HG03457 (cell line): ENCODE measurements at regions not wholly inside any gene's neighbourhood (a gene's known extent, or its start where the extent isn't known, plus 50 kb on each side); places are given as distances from the start of the nearest gene placed in this dataset.
A peak's percentile ranks its signal among the peaks of the same experiment; 100 is the strongest.
"Not testable (repeated sequence)": the region's sequence is repeated elsewhere in the genome, so short reads cannot be mapped to it uniquely, and the experiment has no call there.

Experiments
- ATAC-seq: cut with Tn5 transposase; IDR thresholded peaks from one replicate; pipeline ENCODE4 v1.9.1; 2021; ENCODE audit warnings: moderate number of reproducible peaks; ENCODE audit not compliant: unreplicated experiment

DNA sequence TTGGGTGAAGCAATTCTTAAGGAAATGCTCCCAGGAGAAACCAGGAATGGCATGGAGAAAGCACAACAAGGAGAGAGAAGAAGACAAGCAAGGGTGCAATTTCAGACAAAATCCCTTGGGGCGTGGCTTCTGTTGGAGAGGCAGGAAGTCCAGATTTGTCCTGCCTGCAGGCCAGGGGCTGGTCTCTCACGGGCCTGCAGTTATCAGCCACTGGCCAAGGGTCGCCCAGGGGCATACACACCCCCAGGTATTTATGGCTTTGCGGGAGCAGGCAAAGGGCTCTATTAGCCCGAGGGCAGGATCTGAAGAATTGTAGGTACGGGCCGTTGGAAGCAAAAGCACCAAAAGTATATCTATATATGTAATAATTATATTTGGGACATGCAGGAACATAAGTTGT, 87.7 kb downstream of the IYD start:
- ATAC-seq: no peak

DNA sequence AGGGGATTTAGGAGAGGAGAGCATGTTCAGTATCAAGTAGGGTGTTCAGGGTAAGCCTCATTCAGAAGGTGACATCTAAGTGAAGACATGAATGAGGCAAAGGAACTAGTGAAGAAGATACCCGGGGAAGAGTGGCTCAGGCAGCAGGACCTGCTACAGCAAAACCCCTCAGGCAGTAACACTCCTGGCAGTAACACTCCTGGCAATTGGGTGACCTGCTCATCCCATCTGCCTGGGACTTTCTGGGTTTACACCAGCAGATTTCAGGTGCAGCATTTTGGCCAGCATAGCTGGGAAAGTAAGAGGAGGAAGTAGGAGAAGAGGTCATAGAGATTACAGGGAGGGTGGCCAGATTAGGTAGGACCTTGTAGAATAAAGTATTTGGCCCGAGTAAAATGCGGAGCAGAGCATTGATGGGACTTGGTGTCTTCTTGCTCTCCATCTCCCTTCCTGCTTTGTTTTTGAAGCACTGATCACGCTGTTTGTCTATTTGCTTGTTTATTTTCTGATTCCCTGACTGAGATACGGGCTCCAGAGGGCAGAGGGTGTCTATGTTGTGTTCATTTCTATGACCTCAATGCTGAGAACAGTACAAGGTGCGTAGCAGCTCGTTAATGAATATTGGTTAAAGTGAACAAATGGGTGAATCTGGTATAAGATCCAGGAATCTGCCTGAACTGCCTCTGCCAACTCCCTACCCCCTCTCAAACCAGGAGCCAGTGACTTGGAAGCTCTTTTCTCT, 88.3 kb downstream of the IYD start:
- no peak for ATAC-seq

DNA sequence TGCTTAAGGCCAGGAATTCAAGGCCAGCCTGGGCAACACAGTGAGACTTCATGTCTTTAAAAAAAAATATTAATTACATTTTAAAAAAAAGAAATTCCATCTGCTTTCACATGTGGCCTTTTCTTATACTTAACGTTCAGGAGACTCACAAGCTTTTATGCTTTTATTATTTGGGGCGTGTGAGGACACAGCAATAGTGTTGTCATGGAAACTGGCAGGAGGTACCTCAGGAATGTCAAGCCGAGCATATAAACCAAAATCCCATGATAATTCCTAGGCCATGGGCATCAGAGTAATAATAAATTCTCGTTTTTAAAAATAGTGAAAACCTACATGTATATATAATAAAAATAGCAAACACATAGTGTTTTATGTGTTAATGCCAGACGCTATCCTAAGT, 89.8 kb downstream of the IYD start:
- ATAC-seq: no peak

DNA sequence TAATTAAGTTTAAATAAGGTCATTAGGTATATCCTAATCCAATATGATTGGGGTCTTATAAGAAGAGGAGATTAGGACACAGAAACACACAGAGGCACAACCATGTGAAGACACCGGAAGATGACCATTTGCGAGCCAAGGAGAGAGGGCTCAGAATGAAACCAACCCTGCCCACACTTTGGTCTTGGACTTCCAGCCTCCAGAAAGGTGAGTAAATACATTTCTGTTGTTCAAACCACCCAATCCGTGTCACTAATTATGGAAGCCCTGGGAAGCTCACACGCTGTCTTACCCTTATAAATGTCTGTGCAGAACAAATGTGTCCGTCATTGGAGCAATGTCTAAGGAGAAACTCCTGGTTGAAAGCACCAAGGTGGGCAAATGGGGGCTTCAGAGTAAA, 95.0 kb downstream of the IYD start:
- ATAC-seq: no peak

DNA sequence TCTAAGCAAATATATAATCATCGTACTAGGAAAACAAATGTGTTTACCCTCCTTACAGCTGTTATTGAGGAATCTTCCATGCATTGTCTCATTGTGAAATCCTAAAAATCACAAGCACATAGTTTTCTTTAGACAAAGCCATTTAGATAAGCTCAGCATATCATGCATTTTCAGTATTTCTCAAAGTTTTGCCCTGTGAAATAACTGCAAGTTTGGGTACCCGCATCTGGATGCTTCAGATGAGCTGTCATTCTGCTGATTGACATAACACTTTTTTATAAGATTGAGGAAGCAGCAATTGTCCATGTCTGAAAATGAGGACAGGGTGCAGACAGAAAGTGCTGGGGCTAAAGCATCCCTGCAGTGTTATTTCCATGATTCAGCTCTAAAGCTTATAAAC, 96.2 kb downstream of the IYD start:
- no peak for ATAC-seq

DNA sequence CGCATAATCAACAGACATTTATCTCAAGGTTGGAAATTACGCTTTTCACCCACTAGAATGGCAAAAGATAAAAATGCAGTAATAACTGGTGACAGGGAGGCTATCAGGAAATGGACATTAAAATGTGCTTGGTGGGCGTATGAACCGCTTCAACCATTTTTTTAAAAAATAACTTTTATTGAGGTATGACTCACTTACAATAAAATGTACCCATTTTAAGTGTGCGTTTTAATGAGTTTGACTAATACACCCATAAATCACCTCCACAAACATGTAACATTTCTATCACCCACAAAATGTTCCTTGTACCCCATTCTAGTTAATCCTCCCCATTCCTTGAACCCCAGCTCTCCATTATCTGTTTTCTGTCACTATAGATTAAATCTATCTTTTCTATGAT, 96.8 kb downstream of the IYD start:
- ATAC-seq: no peak

DNA sequence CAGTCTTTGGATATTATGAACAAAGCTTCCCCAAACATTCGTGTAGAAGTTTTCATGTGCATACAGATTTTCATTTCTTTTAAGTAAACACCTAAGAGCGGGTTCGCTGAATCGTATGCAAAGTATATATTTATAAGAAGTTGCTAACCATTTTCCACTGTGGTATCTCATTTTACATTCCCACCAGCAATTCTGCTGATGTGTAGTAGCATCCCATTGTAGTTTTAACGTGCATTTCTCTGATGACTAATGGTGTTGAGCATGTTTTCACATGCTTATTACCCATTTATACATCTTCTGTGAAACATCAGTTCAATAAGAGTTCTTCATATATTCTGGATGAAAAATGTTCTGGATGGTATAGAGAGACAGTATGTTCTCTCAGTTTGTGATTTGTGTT, 97.4 kb downstream of the IYD start:
- no peak for ATAC-seq

DNA sequence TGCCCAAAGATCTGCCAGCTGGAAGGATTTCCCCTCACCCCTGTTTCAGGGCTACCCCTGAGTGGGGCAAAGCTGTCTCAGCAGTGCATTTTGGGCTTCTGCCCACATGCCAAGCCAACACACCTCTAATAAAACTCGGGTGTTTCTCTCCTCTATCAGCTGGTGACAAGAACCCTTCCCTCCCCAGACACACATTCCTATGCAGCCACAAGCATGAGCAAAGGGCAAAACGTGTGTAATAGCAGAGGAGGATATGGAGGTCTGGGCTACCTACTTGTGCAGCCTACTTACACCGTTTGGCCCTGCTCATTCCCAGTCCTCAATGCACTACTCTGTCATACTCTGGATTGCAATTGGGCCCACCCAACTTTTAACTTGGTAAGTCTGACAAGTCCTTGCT, 101.3 kb downstream of the IYD start:
- ATAC-seq: no peak

DNA sequence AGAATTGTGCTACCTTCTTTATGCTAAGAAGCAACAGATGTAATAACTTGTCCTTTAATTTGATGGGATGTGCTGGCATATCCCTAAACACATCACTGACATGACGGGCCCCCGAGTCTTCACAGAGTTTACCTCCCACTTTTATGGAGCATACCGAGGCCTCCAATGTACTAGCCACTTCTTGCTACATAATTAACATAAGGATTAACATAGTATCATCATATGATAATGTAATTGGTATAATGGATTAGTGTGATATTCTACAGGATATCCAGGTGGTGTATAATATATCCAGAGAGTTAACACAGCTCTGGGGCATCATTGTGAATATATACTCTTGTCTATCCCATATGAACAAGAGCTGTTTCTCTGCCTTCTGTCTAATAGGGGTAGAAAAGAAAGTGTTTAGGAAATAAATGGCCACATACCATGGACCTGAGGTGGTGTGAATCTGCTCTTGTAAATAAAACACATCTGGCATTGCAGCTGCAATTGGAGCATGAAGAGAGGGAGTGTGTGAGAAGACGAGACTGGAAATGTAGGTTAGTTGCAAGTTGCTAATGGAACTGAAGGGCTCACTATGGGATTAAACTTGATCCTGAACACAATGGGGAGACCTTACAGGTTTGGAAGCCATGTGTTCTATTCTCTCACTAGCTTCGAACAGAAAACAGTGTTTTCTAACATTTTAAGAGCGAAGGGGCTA, 102.3 kb downstream of the IYD start:
- ATAC-seq: no peak

DNA sequence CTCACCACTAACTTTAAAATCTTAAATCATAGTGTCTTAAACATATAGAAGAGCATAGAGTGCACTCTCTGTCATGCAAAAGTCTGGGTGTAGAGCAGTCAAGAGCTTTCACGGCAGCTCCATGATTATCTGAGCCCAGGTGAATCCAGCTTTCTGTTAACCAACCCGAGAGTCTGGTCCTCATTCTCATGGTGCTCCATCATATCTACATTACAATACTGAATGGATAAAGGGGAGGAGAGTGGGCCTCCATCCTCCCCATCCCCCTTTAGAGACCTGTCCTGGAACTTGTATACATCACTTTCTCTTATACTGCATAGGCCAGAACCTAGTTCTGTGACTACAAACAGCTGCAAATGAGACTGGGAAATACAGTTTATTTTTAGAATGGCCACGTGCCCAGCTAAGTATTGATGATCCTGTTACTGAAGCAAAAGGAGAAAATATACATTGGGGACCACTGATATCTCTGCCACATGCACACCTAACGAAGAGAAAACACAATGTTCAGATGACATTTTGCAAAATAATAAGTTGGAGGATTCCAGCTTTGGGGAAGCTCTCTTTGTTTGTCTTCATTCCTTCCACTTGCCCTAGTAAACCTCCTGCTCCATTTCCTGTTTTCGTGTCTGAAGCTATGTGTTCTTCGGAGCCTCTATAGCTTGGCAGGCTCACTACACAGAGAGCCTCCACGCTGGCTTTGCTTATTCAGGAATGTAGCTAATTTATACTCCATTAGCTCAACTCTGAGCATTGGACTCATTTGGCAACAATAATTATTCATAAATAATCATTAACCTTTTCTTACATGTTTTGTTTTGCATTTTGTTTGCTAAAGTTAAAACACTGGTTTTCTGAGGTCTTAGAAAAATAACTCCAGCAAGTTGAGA, 110.1 kb downstream of the IYD start:
- no peak for ATAC-seq

DNA sequence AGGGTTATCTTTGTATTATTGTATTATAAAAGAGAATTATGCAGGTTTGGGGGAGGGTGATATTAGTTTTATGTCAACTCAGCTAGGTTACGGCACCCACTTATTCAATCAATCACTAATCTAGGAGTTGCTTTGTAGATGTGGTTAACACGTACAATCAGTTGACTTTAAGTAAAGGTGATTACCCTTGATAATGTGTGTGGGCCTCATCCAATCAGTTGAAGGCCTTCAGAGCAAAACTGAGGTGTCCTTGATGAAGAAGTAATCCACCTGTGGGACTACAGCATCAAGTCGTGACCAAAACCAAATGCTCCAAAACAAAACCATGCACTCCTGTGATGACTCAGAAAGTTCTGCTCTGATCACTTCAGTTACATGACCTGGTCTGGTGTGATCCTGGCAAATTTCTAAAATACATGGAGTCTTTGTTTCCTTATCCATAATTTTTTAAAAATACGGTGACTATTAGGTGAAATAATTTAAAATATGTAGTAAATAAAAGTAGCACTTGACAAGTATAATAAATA, 114.1 kb downstream of the IYD start:
- no peak for ATAC-seq

DNA sequence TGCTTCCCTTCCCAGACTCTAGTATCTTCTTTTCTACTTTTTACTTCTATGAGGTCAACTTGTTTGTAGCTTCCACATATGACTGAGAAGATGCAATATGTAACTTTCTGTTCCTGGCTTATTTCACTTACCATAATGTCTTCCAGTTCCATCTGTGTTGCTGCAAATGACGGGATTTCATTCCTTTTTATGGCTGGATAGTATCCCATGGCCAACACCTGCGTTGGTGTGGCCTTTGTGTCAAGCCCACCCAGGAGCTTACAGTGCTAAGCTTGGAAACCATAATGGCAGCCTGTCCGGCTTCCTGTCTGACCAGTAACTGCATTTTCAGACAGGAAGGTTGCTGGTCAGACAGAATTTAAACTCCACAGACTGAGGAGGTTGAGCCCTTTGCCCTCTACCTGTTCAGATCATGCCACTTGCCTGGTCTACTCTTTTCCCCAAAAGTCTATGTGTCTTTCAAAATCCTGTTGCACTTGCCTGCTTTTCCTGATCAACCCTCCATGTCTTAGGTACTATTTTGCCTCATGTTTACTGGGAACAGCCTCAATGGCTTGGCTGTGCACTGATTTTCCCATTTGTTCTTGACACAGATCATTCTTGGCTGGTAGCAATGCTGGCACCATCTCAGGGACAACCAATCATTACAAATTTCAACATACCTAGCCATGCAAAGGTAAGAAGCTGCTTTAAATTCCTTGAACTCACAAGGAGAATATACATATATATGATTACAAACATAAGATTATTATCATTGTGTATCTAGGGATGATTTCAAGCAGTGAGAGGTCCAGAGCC, 114.3 kb upstream of the PLEKHG1 start:
- ATAC-seq: no peak

DNA sequence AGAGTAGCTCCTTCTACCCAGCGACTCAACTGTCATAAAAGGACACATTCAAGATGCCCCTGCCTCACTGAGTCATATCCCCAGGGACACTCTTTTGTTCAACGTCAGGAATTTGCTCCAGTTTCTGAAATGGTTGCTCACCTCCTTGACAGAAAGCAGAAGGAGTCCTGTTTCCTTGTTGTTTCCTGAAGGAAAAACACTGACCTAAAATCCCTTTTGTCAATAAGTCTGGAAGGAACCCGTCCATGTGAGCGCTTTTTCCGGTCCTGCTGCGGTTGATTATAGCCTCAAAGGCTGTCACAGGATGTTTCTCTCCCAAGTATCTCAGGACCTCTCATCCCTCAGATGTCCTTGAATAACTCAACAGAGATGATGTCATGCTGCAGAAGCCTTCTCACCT, 113.6 kb upstream of the PLEKHG1 start:
- no peak for ATAC-seq

DNA sequence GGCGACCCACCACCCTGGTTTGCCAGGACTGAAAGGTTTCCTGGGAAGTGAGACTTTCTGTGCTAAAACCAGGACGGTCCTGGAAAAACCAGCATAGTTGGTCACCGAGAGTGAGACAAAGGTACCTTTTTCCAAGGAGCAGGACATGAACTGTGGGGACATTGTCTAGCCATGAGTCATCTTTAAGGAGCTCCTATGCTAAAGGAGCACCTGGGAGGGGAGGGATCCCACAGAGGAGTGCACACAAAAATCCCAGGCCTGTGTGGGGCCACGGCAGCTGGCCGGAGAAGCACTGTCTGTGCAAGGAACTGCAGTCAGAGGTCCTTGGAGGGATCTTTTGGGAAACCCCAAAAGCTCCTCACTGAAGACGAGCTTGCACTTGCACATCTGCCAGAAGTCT, 109.1 kb upstream of the PLEKHG1 start:
- ATAC-seq: no peak

DNA sequence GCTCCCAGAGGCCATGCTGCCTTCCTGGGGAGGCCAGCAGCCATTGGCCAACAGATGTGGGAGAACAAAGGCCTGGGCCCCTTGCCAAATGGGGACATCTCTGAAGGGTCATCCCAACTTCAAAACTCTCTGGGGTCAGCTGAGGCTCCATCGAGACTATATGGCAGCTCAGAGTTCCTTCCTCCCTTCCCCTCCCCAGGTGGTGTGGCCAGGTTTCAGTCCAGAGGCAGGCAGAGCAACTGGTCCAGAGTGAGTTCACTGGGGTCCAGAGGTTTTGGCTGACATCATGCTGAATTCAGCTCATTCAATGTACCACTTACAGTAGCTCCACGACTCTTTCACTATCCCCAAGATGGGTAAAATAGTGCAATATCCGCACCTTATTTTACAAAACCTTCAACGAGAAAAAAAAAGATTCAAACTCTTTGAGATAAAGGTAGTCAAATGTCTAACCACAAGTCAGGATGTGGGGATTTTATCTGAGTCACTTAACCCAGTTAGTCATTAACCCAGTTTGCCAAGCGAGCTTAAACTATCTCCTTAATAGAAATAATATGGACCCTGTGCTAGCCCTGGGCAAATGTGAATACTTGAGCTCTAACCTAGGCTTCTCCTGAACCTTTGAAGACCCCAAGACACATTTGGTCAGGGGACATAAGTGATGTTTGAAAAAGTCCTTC, 108.4 kb upstream of the PLEKHG1 start:
- peak; percentile 91 for ATAC-seq

DNA sequence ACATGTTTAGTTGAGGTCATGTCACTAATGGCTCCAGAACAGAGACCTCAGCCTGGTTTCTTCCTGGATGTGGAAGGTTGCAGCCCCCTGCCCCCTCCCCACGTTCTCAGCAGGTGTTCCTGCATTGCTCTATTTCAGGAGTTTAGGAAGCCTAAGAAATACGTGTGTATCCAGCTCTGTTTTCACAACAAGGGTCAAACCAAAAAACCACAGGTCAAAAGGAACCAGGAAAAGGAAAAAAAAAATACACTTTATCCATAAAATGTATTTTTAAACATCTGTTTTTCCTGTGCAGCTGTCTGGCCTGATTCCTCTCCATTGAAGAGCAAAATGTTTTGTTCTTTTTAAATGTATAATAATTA, 107.9 kb upstream of the PLEKHG1 start:
- ATAC-seq: no peak

DNA sequence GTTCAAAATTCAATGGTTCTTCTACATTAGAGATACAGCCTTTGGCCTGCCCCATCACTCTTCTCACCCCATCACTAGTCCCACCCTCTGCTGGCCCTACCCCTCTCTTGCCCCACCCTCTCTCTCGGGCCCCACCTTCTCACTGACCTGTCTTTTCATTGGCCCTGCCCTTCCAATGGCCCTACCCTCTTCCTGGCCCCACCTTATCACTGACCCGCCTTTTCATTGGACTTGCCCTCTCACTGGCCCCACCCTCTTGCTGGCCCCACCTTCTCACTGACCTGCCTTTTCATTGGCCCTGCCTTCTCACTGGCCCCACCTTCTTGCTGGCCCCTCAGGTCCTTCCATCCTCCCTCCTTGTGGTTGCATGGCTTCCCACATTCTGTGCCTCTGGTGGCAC, 107.2 kb upstream of the PLEKHG1 start:
- no peak for ATAC-seq

DNA sequence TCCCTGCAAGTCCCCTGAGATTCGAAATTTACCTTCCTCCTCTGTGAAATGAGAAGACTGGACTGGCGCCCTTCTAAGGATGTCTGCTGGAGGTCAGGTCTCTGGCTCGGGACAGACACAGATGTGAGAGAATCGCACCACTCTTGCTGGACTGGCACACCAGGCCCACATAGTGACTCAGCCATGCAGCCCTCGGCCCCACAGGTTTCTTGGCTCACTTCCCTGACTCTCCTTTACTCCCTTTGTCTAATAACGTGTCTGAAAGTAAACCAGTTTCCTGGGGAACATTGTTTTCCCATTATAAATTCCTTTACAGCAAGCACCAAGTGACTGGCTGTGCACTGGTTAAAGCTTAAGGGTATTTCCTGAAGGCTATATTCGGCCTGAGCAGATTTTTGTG, 106.7 kb upstream of the PLEKHG1 start:
- no peak for ATAC-seq

DNA sequence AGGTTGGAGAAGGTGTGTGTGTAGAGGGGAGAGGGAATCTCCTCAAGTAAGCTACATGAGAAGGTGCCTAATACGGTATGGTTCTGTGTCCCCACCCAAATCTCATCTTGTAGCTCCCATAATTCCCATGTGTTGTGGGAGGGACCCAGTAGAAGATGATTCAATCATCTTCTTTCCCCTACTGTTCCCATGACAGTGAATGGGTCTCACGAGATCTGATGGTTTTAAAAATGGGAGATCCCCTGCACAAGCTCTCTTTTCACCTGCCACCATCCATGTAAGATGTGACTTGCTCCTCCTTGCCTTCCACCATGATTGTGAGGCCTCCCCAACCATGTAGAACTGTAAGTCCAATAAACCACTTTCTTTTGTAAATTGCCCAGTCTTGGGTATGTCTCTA, 106.1 kb upstream of the PLEKHG1 start:
- ATAC-seq: not testable (repeated sequence)

DNA sequence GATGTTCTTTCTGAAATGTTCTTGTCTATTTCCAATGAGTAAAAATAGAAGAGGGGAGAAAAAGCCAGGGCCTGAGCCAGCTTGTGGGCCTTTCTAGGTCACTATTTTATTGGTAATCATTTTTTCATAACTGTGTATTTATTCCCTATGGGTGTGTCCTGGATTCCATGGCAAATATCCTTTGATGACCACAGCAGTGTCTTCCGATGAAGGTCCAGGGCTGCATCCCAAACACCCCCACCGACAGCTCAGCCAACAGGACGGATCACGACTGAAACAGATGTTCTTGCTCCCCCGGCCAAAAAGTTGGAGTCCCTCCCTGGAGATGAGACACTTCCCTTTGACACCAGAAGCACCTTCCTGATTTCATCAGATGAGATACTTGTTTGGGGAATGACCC, 105.4 kb upstream of the PLEKHG1 start:
- no peak for ATAC-seq
